Esophagus squamous epithelium (tissue), 4 donors: ENCODE measurements at regions not wholly inside any gene's neighbourhood (a gene's known extent, or its start where the extent isn't known, plus 50 kb on each side); places are given as distances from the start of the nearest gene placed in this dataset.
"Not testable (repeated sequence)": the region's sequence is repeated elsewhere in the genome, so short reads cannot be mapped to it uniquely, and the experiment has no call there.

Source experiments
- CTCF ChIP-seq, 6 experiments: fragments of 450-650 bp in 4 of 6; fragments of 200-600 bp in 2 of 6; sonication (generic) in 2 of 6; IDR thresholded peaks; one replicate each; pipeline ENCODE4 v1.5.1; 2016 to 2019; ENCODE audit warnings: antibody characterized with exemption in 6 of 6, mild to moderate bottlenecking in 4 of 6, moderate library complexity in 4 of 6
- POLR2A ChIP-seq, 4 donors: fragments of 450-650 bp; IDR thresholded peaks; one replicate each; pipeline ENCODE4 v1.6.1; 2017; ENCODE audit warnings: antibody characterized with exemption in 4 of 4, mild to moderate bottlenecking in 4 of 4, moderate library complexity in 3 of 4

- not testable (repeated sequence) for TF ChIP-seq CTCF, POLR2A (IDR thresholded peaks at IDR 0.05)
Measured at GRCh38 chr13:109398071-109398470, 388.3 kb downstream of the IRS2 start.
